ENCODE measurements at regions not wholly inside any gene's neighbourhood (a gene's known extent, or its start where the extent isn't known, plus 50 kb on each side); places are given as distances from the start of the nearest gene placed in this dataset.
"Not testable (repeated sequence)": the region's sequence is repeated elsewhere in the genome, so short reads cannot be mapped to it uniquely, and the experiment has no call there.

DNA sequence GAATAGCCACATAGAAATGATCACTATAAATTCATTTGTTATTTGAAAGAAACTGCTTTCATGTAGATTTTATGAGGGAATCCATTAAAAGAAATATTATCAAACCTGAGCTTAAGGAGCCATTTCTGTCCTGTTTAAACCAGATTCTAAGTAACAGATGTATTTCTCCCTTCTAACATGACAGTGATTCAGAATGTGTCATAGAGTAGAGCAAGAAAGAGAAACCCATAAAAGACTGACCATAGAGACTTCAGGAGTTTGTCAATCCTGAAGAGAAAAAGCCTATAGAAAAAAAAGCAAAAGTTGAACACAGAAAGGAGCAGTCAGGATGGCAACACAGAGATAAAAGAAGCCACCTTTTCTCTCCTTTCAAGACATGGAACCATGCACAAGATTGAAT, 390.6 kb downstream of the PRIM2 start:
- DNase-seq (ENCODE audit: low read depth in 3 of 3, low spot score in 2 of 3), result not testable (repeated sequence)

DNA sequence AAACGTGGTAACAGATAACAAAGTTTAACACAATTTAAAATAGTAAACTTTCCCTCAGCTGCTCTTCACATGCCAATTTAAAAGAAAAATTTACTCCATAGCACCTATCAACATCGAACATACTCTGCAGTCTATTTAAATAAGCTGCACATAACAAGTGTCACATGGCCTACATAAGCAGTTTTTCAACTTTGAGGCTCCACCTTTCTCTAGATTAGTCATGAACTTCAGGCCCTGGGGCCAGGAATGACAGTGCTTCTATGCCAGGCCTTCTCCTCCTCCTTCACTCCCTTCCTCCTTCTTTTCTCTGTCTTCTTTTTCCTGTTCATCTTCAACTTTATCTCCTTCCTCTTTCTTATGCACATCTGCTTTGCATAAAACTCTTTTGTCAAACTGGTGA, 405.1 kb downstream of the PRIM2 start:
- not testable (repeated sequence) for DNase-seq (ENCODE audit: low read depth in 3 of 3, low spot score in 2 of 3)

DNA sequence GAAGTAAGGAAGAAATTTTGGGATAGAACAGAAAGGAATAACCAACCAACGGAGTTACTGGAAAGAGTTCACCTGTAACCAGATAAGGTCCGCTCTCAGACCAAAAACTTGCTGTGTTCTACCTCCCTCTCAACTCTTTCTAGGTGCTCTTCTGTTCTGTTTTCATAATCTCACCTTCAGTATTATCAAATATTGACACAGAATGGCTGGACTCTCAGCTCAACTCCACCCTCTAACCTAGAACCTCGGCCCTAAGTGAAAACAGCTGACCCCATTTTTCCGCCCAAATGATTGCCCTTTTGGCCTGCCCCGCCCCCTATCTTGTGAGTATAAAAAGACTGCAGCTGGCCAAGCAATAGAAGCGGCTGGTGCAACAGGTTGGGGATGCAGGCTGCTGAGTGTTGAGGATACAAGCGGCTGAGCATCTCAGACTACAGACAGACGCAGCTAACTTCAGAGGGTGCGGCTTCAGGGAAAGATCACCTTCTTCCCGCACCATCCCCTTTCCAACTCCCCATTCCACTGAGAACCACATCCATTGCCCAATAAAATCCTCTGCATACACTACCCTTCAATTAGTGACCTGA, 406.5 kb downstream of the PRIM2 start:
- DNase-seq (ENCODE audit: low read depth in 3 of 3, low spot score in 2 of 3), result not testable (repeated sequence)

DNA sequence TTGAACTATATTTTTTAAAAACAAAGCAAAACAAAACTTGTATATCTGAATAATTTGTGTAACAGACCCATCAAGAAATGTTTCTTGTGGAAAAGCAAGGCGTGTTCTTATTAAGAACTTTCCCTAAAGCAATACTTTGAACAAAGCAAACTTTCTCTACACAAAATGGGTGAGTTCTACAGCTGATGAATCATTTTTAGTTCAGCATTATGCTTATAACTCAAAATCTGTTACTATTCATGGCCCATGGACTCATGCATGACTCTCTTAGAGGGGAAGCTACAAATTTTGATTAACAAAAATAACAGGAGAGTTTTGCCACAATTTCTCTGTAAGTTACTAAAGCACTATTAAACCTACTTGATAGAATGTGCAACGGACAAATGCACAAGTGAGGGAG, 412.0 kb downstream of the PRIM2 start:
- DNase-seq (ENCODE audit: low read depth in 3 of 3, low spot score in 2 of 3), result not testable (repeated sequence)

DNA sequence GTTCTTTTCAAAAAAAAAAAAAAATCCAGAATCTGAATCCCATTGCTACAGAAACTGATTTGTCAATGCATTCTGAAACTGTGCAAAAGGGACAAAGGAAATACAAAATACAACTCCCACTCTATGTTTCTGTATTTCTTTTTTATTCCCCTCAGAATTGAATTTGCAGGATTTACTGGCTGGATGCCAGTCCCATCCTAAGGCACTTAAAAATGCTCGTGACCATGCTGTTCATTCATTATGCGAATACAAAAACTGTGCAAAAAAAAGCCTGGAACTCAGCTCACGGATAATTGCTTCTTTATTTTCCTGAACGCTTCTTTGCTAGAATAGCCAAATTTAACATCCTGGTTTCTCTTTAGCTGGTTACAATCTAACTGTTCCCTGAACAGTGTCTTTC, 413.3 kb downstream of the PRIM2 start:
- not testable (repeated sequence) for DNase-seq (ENCODE audit: low read depth in 3 of 3, low spot score in 2 of 3)

DNA sequence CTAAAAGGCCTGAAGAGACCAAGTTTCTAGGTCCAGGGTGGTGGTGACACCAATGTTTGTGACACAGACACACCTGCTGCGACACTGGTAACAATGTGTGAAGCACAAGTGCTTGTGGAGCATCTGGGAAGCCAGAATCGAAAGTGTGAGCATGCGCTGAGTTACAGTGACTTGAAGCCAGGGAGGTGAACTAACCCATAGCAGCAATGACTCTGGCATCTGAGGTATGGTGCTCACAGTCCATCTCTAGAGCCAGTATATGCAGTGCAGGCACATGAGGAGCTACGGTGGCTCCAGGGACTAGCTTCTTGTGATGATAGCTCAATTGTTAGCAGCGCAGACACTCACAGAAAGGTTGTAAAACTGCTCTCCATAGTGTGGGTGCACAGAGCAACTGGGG, 430.3 kb downstream of the PRIM2 start:
- not testable (repeated sequence) for DNase-seq (ENCODE audit: low read depth in 3 of 3, low spot score in 2 of 3)

DNA sequence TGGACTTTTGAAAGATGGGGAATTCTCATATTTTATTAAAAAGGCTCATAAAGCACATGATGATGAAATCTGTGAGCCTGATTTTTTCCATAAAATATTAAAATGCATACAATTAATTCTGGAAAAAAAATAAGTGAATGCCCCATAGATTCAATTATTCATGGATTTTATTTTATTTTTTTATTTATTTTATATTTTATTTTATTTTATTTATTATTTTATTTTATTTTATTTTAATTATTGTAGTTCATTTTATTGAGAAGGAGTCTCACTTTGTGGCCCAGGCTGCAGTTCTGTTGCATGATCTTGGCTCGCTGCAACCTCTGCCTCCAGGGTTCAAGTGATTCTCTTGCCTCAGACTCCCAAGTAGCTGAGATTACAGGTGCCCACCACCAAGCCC, 442.4 kb downstream of the PRIM2 start:
- DNase-seq (ENCODE audit: low read depth in 3 of 3, low spot score in 2 of 3), result not testable (repeated sequence)

DNA sequence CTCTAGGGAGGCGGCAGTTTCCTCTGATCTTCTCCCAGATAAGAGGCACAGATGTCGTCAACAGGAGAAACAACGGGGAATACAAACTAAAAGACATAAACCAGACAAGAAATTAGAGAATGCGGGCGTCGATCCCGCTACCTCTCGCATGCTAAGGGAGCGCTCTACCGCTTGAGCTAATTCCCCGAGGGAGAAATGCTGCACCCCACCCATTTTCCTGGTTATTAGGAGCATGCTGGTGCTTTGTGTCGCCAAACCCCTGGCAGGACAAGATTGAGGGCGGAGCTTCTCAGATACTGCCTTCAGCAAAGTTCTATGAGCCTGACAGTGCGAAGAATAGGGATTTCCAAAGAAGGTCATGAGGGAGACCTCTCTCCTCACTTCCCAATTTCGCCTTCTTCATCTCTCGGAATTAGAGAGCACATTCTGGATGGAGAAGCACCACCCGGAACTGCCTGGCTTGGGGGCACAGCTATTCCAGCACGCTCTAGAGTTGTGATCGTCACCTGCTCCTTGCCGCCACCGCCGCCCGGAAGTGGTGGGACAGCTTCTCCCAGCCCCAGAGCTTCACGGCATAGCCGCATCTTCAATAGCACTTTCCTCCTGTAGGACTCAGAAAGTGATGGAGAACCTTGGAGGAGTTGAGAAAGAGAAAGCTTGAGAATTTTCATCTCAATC, 475.4 kb downstream of the PRIM2 start:
- DNase-seq (ENCODE audit: low read depth in 3 of 3, low spot score in 2 of 3), result not testable (repeated sequence)

DNA sequence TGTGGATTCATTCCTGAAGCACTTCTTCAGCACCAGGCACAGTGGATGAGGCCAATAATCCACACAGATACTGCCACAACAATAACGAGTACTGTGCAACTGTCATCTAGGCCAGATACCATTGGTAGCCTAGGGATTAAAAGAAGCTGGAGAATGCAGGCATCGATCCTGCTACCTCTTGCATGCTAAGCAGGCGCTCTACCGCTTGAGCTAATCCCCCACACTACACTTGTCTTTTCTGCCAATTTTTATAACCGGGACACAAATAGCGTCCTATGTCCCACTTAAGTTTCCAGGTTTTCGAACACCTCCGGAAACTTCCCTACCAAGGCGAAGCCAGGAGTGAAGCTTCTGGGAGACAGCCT, 475.9 kb downstream of the PRIM2 start:
- DNase-seq (ENCODE audit: low read depth in 3 of 3, low spot score in 2 of 3), result not testable (repeated sequence)

DNA sequence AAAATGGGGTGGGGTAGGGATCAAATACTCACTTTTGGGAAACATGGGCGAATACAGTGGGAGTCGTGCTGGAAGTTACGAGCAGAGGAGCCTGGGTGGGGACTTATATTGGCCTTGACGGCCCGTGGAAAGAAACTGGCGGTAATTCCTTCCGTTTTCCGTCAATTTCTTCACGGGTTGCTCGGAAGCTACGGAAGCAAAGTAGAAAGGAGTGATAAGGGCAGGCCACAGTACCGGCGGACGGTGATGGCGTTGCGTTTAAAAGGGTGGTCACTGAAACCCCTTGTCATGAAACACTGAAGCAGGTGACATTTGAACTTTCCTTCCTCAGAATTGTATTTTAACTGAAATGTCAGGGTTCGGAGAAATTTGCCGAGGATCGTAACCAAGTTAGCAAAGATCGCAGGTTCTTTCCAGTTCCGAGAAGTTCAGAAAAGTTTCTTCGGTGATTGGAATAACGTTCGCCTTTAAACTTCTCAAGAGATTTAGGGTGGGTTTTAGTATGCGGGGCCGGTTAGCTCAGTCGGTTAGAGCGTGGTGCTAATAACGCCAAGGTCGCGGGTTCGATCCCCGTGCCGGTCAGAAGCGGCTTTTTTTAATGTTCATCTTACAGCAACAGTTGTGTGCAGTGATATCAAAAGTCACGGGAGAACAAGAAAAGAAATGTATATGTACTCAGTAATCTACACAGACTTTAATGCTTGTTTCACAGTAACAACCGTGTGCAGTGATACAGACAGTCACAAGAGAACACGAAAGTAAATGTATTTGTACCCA, 482.5 kb downstream of the PRIM2 start:
- not testable (repeated sequence) for DNase-seq (ENCODE audit: low read depth in 3 of 3, low spot score in 2 of 3)

DNA sequence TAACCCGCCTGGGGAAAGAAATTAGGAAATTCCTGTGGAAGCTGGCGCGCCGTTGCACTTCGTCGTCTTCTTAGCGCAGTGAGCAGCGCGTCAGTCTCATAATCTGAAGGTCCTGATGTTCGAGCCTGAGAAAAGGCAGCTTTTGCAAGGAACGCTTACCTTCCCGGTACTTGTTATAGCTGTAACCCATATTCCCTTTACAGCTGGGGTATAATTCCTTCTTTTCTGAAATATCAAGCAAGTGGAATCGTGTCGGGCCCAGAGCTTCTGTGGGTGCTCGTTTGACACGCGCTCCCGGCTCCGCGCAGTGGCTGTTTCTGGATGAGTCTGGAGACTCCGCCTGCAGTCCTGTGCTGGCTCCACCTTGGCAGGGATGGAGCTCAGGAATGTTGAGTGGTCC, 491.2 kb downstream of the PRIM2 start:
- not testable (repeated sequence) for DNase-seq (ENCODE audit: low read depth in 3 of 3, low spot score in 2 of 3)

DNA sequence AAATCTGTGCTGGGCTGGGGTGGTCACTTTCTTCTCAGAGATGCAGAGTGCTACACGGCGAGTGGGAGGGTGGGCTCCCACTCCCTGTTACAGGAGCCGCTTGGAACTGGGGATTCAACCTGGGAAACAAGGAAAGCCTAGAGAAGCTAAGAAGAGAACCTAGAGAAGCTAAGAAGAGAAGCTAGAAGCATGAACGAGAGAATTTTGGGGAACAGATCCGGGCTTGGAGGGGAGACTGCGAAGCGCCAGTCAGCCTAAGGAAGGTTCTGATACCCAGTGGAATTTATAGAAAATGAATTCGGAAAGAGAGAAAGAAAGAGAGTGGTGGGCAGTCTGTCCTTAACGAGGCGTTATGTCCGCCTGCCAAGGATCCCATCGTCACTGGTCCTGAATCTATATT, 492.0 kb downstream of the PRIM2 start:
- not testable (repeated sequence) for DNase-seq (ENCODE audit: low read depth in 3 of 3, low spot score in 2 of 3)

DNA sequence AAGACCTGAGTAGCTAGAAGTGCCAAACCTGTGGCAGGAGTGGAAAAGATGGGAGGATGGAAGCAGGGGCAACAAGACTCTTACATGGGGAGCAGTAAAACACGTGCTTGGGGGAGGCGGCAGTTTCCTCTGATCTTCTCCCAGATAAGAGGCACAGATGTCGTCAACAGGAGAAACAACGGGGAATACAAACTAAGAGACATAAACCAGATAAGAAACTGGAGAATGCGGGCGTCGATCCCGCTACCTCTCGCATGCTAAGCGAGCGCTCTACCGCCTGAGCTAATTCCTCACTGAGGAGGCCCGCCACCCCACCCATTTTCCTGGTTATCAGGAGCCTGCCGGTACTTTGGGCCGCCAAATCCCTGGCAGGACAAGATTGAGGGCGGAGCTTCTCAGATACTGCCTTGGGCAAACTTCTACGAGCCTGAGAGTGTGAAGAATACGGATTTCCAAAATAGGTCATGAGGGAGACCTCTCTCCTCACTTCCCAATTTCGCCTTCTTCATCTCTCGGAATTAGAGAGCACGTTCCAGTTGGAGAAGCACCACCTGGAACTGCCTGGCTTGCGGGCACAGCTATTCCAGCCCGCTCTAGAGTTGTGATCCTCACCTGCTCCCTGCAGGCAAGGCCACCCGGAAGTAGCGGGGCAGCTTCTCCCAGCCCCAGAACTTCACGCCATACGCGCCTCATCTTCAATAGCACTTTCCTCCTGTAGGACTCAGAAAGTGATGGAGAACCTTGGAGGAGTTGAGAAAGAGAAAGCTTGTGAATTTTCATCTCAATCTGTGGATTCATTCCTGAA, 496.0 kb downstream of the PRIM2 start:
- DNase-seq (ENCODE audit: low read depth in 3 of 3, low spot score in 2 of 3), result not testable (repeated sequence)

DNA sequence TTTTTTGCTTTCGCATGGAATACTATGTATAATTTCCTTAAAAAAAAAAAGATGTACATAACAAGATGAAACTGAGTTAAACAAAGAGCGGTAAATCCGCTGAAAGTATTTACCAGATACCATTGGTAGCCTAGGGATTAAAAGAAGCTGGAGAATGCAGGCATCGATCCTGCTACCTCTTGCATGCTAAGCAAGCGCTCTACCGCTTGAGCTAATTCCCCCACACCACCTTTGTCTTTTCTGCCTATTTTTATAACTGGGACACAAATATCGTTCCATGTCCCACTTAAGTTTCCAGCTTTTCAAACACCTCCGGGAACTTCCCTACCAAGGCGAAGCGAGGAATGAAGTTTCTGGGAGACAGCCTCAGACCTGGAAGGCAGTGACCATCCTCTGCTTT, 498.4 kb downstream of the PRIM2 start:
- DNase-seq (ENCODE audit: low read depth in 3 of 3, low spot score in 2 of 3), result not testable (repeated sequence)

DNA sequence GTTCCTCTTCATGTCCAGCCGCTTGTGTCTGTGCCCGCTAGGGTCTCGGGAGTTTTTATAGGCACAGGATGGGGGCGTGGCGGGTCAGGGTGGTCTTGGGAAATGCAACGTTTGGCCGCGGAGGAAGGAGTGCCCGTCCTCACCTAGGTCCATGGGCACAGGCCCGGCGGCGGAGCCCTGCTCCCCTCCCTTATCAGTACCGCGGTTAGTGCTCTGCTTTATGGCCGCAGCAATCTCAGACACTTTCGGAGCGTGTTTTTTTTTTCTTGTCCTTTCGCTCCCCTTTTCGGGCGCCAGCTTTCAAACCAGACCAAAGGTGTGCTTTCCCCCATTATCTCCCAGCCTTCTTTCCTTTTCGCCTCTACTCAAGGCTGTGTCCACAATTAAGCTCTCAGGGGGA, 503.9 kb downstream of the PRIM2 start:
- DNase-seq (ENCODE audit: low read depth in 3 of 3, low spot score in 2 of 3), result not testable (repeated sequence)

DNA sequence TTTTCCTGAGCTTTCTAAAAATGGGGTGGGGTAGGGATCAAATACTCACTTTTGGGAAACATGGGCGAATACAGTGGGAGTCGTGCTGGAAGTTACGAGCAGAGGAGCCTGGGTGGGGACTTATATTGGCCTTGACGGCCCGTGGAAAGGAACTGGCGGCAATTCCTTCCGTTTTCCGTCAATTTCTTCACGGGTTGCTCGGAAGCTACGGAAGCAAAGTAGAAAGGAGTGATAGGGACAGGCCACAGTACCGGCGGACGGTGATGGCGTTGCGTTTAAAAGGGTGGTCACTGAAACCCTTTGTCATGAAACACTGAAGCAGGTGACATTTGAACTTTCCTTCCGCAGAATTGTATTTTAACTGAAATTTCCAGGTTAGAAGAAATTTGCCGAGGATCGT, 505.0 kb downstream of the PRIM2 start:
- not testable (repeated sequence) for DNase-seq (ENCODE audit: low read depth in 3 of 3, low spot score in 2 of 3)

DNA sequence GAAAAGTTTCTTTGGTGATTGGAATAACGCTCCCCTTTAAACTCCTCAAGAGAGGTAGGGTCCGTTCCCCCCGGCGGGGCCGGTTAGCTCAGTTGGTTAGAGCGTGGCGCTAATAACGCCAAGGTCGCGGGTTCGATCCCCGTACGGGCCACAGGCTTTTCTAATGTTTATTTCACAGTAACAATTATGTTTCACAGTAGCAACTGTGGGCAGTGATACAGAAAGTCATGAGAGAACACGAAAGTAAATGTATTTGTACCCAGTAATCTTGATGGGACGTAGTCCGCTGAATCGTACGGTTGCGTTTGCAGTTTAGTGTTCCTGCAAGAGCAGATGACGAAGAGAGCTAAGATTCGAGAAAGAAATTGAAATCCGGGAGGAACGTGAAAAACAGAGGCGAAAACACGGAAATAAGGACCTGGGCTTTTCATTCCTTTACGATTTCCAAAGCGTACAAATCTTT, 505.5 kb downstream of the PRIM2 start:
- no peak for DNase-seq (ENCODE audit: low read depth in 3 of 3, low spot score in 2 of 3)

DNA sequence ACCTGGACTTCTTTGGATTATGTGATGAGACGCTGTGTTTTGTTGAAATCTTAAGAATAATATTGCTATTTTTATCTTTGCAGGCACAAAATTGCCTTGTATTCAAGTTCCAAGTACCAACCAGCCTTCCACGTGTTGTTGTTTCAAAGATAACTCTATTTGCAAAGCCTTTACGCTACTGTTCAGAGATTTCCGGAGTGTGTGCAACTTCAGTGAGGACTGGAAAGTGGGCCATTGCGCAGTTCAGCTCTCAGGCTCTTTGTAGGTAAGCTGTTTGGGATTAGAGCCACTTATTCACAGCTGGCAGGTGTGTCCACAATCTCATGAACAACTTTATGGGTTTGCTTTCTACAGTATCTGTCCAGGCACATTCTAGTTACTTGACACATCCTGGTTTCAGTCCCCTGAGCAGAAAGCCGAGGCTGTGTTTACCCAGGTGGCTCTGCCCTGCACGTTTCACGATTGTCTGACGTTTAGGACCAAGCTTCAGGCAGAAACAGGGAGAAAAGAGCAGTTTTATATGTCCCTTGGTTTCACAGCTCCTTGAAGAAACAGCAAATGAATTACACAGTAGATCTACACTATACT, 520.3 kb downstream of the PRIM2 start:
- DNase-seq (ENCODE audit: low read depth in 3 of 3, low spot score in 2 of 3), result not testable (repeated sequence)

DNA sequence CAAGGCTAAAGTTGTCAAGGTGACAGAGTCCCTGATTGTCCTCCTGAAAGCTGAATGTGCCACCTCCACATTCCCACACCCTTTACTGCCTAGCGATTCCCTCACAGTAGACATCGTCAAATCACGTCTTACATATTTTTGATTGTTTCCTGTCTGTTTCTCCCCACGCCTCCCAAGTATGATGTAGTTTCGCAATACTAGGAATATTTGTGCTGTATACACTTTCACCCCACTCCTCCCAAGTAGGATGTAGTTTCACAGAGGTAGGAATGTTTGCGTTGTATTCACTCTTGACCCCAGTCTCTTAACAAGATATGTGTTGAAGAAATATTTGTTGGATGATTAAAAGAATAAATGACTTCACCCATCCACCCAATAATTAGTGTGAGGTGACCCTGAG, 524.1 kb downstream of the PRIM2 start:
- DNase-seq (ENCODE audit: low read depth in 3 of 3, low spot score in 2 of 3), result not testable (repeated sequence)

DNA sequence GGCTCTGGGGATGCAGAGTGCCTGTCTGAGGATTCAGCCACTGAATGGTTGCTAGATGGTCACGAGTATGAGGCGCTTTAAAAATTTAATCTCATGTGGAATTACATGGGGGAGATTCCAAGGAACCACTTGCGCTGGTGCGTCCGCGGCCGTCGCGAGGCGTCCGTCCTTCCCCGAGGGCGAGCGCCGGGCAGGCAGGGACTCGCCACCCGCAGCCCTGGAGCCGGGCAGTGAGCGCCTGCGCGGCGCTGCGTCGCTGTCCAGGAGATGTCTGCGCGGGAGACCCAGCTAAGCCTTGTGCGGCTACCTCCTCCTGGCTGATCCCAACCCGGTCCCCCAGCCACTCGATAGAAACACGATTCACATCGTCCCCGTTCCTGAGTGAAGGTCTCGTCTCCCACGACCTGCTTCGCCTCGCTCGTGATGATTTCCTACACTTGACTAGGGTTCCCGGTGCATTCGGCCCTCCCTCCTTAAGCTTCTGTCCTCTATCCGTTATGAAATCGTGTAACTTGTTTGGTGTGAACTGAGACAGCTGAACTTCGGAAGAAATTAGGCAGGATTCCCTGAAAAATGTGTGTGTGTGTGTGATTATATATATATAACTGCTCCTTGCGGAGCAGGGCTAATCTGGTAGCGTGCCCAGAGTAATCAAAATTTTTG, 536.4 kb downstream of the PRIM2 start:
- DNase-seq (ENCODE audit: low read depth in 3 of 3, low spot score in 2 of 3), result not testable (repeated sequence)

All from right renal cortex interstitium (tissue), 3 donors.